ENCODE measurements at regions not wholly inside any gene's neighbourhood (a gene's known extent, or its start where the extent isn't known, plus 50 kb on each side); places are given as distances from the start of the nearest gene placed in this dataset.

GRCh38 chr12:25702553-25702952 is 149.5 kb upstream of the LMNTD1 start:
- TF ChIP-seq, protein P1, sequence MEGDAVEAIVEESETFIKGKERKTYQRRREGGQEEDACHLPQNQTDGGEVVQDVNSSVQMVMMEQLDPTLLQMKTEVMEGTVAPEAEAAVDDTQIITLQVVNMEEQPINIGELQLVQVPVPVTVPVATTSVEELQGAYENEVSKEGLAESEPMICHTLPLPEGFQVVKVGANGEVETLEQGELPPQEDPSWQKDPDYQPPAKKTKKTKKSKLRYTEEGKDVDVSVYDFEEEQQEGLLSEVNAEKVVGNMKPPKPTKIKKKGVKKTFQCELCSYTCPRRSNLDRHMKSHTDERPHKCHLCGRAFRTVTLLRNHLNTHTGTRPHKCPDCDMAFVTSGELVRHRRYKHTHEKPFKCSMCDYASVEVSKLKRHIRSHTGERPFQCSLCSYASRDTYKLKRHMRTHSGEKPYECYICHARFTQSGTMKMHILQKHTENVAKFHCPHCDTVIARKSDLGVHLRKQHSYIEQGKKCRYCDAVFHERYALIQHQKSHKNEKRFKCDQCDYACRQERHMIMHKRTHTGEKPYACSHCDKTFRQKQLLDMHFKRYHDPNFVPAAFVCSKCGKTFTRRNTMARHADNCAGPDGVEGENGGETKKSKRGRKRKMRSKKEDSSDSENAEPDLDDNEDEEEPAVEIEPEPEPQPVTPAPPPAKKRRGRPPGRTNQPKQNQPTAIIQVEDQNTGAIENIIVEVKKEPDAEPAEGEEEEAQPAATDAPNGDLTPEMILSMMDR (IDR thresholded peaks at IDR 0.05 in 4 of 5, conservative IDR thresholded peaks at IDR 0.05 in 1 of 5), result no peak
- no peak for TF ChIP-seq POLR2A (IDR thresholded peaks at IDR 0.05)

Measured in gastrocnemius medialis (tissue), 4 donors.